ENCODE measurements at regions not wholly inside any gene's neighbourhood (a gene's known extent, or its start where the extent isn't known, plus 50 kb on each side); places are given as distances from the start of the nearest gene placed in this dataset.

DNA sequence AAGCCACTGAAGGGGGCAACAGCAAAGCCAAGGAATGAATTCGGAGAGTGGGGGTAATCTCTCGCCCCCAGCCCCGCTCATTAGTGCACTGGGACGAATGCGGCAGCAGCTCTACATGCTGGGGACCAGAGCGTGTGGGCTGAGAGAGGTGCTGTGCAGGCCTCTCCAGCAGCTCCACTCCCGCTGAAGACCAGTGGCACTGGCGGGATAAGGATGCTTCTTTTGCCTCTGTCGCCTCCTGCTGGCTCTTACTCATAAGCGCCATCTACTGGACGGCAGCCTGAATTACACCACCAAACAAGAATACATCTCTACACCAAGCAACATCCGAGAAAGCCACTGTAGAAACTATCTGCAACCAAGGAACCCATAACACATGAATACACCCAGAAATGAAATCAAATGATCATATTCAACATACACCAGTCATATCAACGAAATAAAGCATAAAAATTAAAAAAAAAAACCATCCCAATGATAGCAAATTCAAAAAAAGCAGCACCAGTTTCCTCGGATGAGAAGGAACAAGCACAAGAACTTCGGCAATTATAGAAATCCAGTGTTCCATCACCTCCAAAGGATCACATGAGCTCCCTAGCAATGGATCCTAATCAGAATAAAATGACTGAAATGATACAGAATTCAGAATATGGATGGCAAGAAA, 79.0 kb upstream of the TMEM168 start:
- no peak overlapping the region for H2BK120ac ChIP-seq (ENCODE audit: low read depth, low read length, poor library complexity, severe bottlenecking)
- H3K23me2 ChIP-seq (ENCODE audit: insufficient read length, low read depth, low read length, poor library complexity, severe bottlenecking), result no peaks in the 10 kb centered on the region
- H4K5ac ChIP-seq (ENCODE audit: insufficient read length, low read depth, low read length), result no peak overlapping the region
- H4K20me1 ChIP-seq (ENCODE audit: control insufficient read depth, insufficient read depth, insufficient read length), result no peaks in the 10 kb centered on the region
- H2BK5ac ChIP-seq (ENCODE audit: insufficient read length, low read length), result no peak overlapping the region
- peaks cover 7 to 12% of the 10 kb centered on the region in 2 experiments; a peak in 4 of 5 replicates for H3K9me3 Mint-ChIP-seq
- H3K14ac ChIP-seq (ENCODE audit: insufficient read depth, low read length), result no peak overlapping the region
- H2AFZ ChIP-seq (ENCODE audit: low read length), result no peak overlapping the region
- H3K4me1 ChIP-seq (ENCODE audit: insufficient read depth, low read length), result no peaks in the 10 kb centered on the region
- H2BK20ac ChIP-seq (ENCODE audit: low read depth, low read length, poor library complexity, severe bottlenecking), result no peak overlapping the region
- no peak overlapping the region for H4K8ac ChIP-seq (replicated peaks; ENCODE audit: insufficient read length, low read depth, low read length)
- H3K27ac Mint-ChIP-seq, result peak overlapping the region in 1 of 3 experiments; percentile 45; a peak in 2 of 7 replicates
- no CpG with 5 or more reads among the region's 15 CpGs for WGBS (ENCODE audit: extremely low coverage, insufficient read length, low lambda C conversion rate)
- peaks cover 1% of the 10 kb centered on the region; the same call in 1 of the 2 replicates for H3K79me2 ChIP-seq (ENCODE audit: insufficient read depth, low read length)
- H3K9ac ChIP-seq (ENCODE audit: extremely low read depth, insufficient read length, low read length), result no peak overlapping the region
- H3K79me1 ChIP-seq (ENCODE audit: insufficient read depth, low read depth, low read length, poor library complexity, severe bottlenecking), result peaks cover 2% of the 10 kb centered on the region
- H3K27me3 Mint-ChIP-seq (ENCODE audit: low read depth), result no peaks in the 10 kb centered on the region
- no peak overlapping the region for H3K56ac ChIP-seq (ENCODE audit: insufficient read length, low read depth, low read length)
- H4K91ac ChIP-seq (ENCODE audit: insufficient read length, low read depth, low read length), result no peak overlapping the region
- no peaks in the 10 kb centered on the region for H3K9me3 ChIP-seq (ENCODE audit: control insufficient read depth, low read depth, low read length)
- H3K4ac ChIP-seq (ENCODE audit: low read depth, low read length), result no peak overlapping the region
- H3K23ac ChIP-seq (ENCODE audit: insufficient read length, low read depth, low read length), result no peak overlapping the region
- H2AK5ac ChIP-seq (ENCODE audit: insufficient read length, low read length), result no peak overlapping the region
- peaks cover 2 to 18% (median 3%) of the 10 kb centered on the region in 3 experiments for H3K36me3 Mint-ChIP-seq (ENCODE audit: insufficient read depth in 1 of 3, low read depth in 3 of 3)
- no peak overlapping the region for H3K4me3 Mint-ChIP-seq
- no peak overlapping the region for H3T11ph ChIP-seq (ENCODE audit: low read length)
- no peaks in the 10 kb centered on the region for H3K27me3 ChIP-seq (ENCODE audit: insufficient read depth, low read length)
- H3K27ac ChIP-seq (ENCODE audit: insufficient read length, low read depth, low read length), result no peak overlapping the region
- no peak overlapping the region for H2BK15ac ChIP-seq (ENCODE audit: low read depth, low read length)
- H3K4me2 ChIP-seq (ENCODE audit: insufficient read depth, insufficient read length, low read length), result no peak overlapping the region
- no peak overlapping the region for H3K18ac ChIP-seq (ENCODE audit: insufficient read length, low read depth, low read length)
- TF ChIP-seq, protein P1, sequence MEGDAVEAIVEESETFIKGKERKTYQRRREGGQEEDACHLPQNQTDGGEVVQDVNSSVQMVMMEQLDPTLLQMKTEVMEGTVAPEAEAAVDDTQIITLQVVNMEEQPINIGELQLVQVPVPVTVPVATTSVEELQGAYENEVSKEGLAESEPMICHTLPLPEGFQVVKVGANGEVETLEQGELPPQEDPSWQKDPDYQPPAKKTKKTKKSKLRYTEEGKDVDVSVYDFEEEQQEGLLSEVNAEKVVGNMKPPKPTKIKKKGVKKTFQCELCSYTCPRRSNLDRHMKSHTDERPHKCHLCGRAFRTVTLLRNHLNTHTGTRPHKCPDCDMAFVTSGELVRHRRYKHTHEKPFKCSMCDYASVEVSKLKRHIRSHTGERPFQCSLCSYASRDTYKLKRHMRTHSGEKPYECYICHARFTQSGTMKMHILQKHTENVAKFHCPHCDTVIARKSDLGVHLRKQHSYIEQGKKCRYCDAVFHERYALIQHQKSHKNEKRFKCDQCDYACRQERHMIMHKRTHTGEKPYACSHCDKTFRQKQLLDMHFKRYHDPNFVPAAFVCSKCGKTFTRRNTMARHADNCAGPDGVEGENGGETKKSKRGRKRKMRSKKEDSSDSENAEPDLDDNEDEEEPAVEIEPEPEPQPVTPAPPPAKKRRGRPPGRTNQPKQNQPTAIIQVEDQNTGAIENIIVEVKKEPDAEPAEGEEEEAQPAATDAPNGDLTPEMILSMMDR (conservative IDR thresholded peaks at IDR 0.05), result peak; percentile 98
- no peak overlapping the region for H2BK12ac ChIP-seq (ENCODE audit: insufficient read length, low read depth, low read length)
- DNase-seq, result peak; percentile 82
- peaks cover 15 to 19% of the 10 kb centered on the region in 2 experiments for H3K4me1 Mint-ChIP-seq
